ENCODE measurements at regions not wholly inside any gene's neighbourhood (a gene's known extent, or its start where the extent isn't known, plus 50 kb on each side); places are given as distances from the start of the nearest gene placed in this dataset.

- in situ Hi-C loops (cut with HindIII; ENCODE audit: low pct_unique_long_range_greater_than_20kb, low sequenced_read_pairs), result no loop called here
Observed at GRCh38 chrX:13372203-13372980, 52.5 kb upstream of the ATXN3L start.

GRCh38 chrX:13371186-13371585, 51.3 kb upstream of the ATXN3L start:
- no peak for DNase-seq (ENCODE audit: low read depth)
- in situ Hi-C loops (cut with HindIII; ENCODE audit: low pct_unique_long_range_greater_than_20kb, low sequenced_read_pairs), result no loop called here

More at GRCh38 chrX:13372203-13372980, 52.5 kb upstream of the ATXN3L start:
- DNase-seq (ENCODE audit: low read depth), result no peak

- DNase-seq (ENCODE audit: low read depth), result no peak
- in situ Hi-C loops (cut with HindIII; ENCODE audit: low pct_unique_long_range_greater_than_20kb, low sequenced_read_pairs), result no loop called here
Observed at GRCh38 chrX:13370713-13371112, 50.9 kb upstream of the ATXN3L start.
